Caco-2 (cell line): ENCODE measurements at regions not wholly inside any gene's neighbourhood (a gene's known extent, or its start where the extent isn't known, plus 50 kb on each side); places are given as distances from the start of the nearest gene placed in this dataset.

Experiments used
- BruUV-seq: library from RNA; stranded (reverse); fragments of 400-500 nt; replicated peaks from 2 replicates; lab custom pipeline; 2021; lab: Mats Ljungman, UMichigan
- CTCF ChIA-PET: fragments of 300-600 bp; sonication (Branson Sonifier 250); formaldehyde crosslinking; loops from one replicate; lab custom pipeline; 2022; ENCODE audit warnings: antibody characterized with exemption; lab: Charles Lee
- POLR2A ChIA-PET: fragments of 300-600 bp; sonication (Branson Sonifier 250); formaldehyde crosslinking; loops from one replicate; lab custom pipeline; 2022; ENCODE audit warnings: antibody characterized with exemption; lab: Charles Lee
- DNase-seq, 2 experiments: peaks; one replicate each; pipeline versions ENCODE4 v3.0.0 to v3.0.0-alpha.2; 2020 to 2022
- H3K27me3 ChIP-seq: replicated peaks from 2 replicates; pipeline ENCODE4 v1.6.0; 2011; ENCODE audit warnings: low read length; ENCODE audit not compliant: control insufficient read depth, insufficient read depth
- H3K36me3 ChIP-seq: 2 replicates; pipeline ENCODE4 v1.5.1; 2011; ENCODE audit warnings: low read length; ENCODE audit not compliant: control insufficient read depth, insufficient read depth
- H3K4me1 ChIP-seq: fragments of 250-450 bp; sonication (Bioruptor Pico); 2 replicates; pipeline ENCODE4 v1.5.1; 2020; ENCODE audit warnings: mild to moderate bottlenecking
- H3K4me3 ChIP-seq: 2 replicates; pipeline ENCODE4 v1.5.1; 2011; ENCODE audit warnings: low read depth, mild to moderate bottlenecking, control low read depth, low read length
- H3K9me3 ChIP-seq: fragments of 250-450 bp; sonication (Bioruptor Pico); 2 replicates; pipeline ENCODE4 v1.5.1; 2020; ENCODE audit warnings: mild to moderate bottlenecking, moderate library complexity
- H3K27ac Mint-ChIP-seq: one replicate; pipeline ENCODE4 v1.8.0; 2022; ENCODE audit warnings: mixed read lengths; ENCODE audit not compliant: unreplicated experiment
- H3K27me3 Mint-ChIP-seq: one replicate; pipeline ENCODE4 v1.8.0; 2022; ENCODE audit warnings: mixed read lengths; ENCODE audit not compliant: insufficient read depth, unreplicated experiment
- H3K36me3 Mint-ChIP-seq: one replicate; pipeline ENCODE4 v1.8.0; 2022; ENCODE audit warnings: mild to moderate bottlenecking, mixed read lengths; ENCODE audit not compliant: insufficient read depth, unreplicated experiment
- H3K4me1 Mint-ChIP-seq: one replicate; pipeline ENCODE4 v1.8.0; 2022; ENCODE audit warnings: low read depth, mixed read lengths; ENCODE audit not compliant: unreplicated experiment
- H3K4me3 Mint-ChIP-seq: one replicate; pipeline ENCODE4 v1.8.0; 2022; ENCODE audit warnings: mild to moderate bottlenecking, moderate library complexity, mixed read lengths; ENCODE audit not compliant: unreplicated experiment
- H3K9me3 Mint-ChIP-seq: one replicate; pipeline ENCODE4 v1.8.0; 2022; ENCODE audit warnings: mixed read lengths; ENCODE audit not compliant: unreplicated experiment
- intact Hi-C: fragments of 100-400 bp; cut with micrococcal nuclease; formaldehyde crosslinking; loops from one replicate; pipeline ENCODE4 v1.10.0; 2022; ENCODE audit not compliant: unreplicated experiment
- TF ChIP-seq, protein P1 (sequence below), 2 experiments: fragments of 200-600 bp in 1 of 2; IDR thresholded peaks; 1 replicate in 1 of 2; 2 replicates in 1 of 2; pipeline versions ENCODE4 v1.5.1 to v1.8.0; 2011 to 2022; ENCODE audit warnings: antibody characterized with exemption in 1 of 2, control low read depth in 1 of 2, inconsistent platforms in 1 of 2, low read depth in 1 of 2, low read length in 1 of 2, mild to moderate bottlenecking in 1 of 2, moderate library complexity in 1 of 2; ENCODE audit not compliant: insufficient read depth in 1 of 2, severe bottlenecking in 1 of 2, unreplicated experiment in 1 of 2

GRCh38 chr5:56591081-56591480 lies 224.3 kb upstream of the MAP3K1 start:
- no peak for DNase-seq
- no peak overlapping the region for H3K27ac Mint-ChIP-seq
- H3K9me3 ChIP-seq: no peaks in the 10 kb centered on the region; the same call in 1 of the 2 replicates
- BruUV-seq: no TSS peak
- no peaks in the 10 kb centered on the region for H3K36me3 ChIP-seq
- ChIA-PET POLR2A (no interaction called here), CTCF (no interaction called here)
- TF ChIP-seq, protein P1, sequence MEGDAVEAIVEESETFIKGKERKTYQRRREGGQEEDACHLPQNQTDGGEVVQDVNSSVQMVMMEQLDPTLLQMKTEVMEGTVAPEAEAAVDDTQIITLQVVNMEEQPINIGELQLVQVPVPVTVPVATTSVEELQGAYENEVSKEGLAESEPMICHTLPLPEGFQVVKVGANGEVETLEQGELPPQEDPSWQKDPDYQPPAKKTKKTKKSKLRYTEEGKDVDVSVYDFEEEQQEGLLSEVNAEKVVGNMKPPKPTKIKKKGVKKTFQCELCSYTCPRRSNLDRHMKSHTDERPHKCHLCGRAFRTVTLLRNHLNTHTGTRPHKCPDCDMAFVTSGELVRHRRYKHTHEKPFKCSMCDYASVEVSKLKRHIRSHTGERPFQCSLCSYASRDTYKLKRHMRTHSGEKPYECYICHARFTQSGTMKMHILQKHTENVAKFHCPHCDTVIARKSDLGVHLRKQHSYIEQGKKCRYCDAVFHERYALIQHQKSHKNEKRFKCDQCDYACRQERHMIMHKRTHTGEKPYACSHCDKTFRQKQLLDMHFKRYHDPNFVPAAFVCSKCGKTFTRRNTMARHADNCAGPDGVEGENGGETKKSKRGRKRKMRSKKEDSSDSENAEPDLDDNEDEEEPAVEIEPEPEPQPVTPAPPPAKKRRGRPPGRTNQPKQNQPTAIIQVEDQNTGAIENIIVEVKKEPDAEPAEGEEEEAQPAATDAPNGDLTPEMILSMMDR (IDR thresholded peaks at IDR 0.05; ENCODE audit: insufficient read depth in 1 of 2, low read depth in 1 of 2, low read length in 1 of 2, severe bottlenecking in 1 of 2, unreplicated experiment in 1 of 2): no peak
- H3K9me3 Mint-ChIP-seq: no peaks in the 10 kb centered on the region
- no peaks in the 10 kb centered on the region for H3K27me3 Mint-ChIP-seq
- no peaks in the 10 kb centered on the region for H3K27me3 ChIP-seq
- peaks cover 7% of the 10 kb centered on the region for H3K4me1 Mint-ChIP-seq
- H3K4me3 Mint-ChIP-seq: no peak overlapping the region
- H3K4me3 ChIP-seq: no peak overlapping the region
- H3K36me3 Mint-ChIP-seq: no peaks in the 10 kb centered on the region
- 0 out of 2 replicates have a peak, but pooled peaks cover 6% of the 10 kb centered on the region for H3K4me1 ChIP-seq
- intact Hi-C loops: no loop called here

DNA sequence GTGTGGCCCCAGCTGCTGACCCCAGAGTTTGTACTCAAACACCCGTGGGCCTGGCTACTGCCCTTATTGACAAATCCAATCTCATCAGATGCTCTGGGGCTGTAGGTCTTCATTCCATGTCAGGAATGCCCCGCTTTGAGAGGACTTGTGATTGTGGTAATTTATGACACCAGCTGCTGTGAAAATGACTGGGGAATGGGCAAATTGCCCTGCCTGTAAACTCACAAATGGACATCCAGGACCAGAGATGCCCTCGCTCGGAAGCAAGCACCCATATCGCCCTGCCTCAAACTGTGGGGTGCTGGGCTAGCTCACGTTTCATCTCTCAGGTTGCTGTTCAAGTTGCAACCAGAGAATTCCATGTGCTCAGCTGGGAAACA lies 225.9 kb upstream of the MAP3K1 start:
- no peaks in the 10 kb centered on the region for H3K36me3 ChIP-seq
- H3K4me3 ChIP-seq: no peak overlapping the region
- peaks cover 6% of the 10 kb centered on the region; the same call in 1 of the 2 replicates for H3K4me1 ChIP-seq
- H3K9me3 Mint-ChIP-seq: no peaks in the 10 kb centered on the region
- intact Hi-C loops: no loop called here
- peaks cover 7% of the 10 kb centered on the region for H3K4me1 Mint-ChIP-seq
- CTCF ChIA-PET: no interaction called here
- BruUV-seq: no TSS peak
- H3K36me3 Mint-ChIP-seq: no peaks in the 10 kb centered on the region
- no peak overlapping the region for H3K27ac Mint-ChIP-seq
- H3K4me3 Mint-ChIP-seq: no peak overlapping the region
- no peaks in the 10 kb centered on the region; the same call in 1 of the 2 replicates for H3K9me3 ChIP-seq
- no peaks in the 10 kb centered on the region for H3K27me3 ChIP-seq
- TF ChIP-seq, protein P1 (IDR thresholded peaks at IDR 0.05; ENCODE audit: insufficient read depth in 1 of 2, low read depth in 1 of 2, low read length in 1 of 2, severe bottlenecking in 1 of 2, unreplicated experiment in 1 of 2): no peak
- no peaks in the 10 kb centered on the region for H3K27me3 Mint-ChIP-seq
- peak in 1 of 2 experiments; percentile 45 for DNase-seq
- POLR2A ChIA-PET: no interaction called here

GRCh38 chr5:56588636-56589480 lies 226.5 kb upstream of the MAP3K1 start:
- ChIA-PET CTCF (no interaction called here), POLR2A (no interaction called here)
- Mint-ChIP-seq H3K36me3 (no peaks in the 10 kb centered on the region), H3K27me3 (no peaks in the 10 kb centered on the region), H3K27ac (no peak overlapping the region), H3K9me3 (no peaks in the 10 kb centered on the region), H3K4me3 (no peak overlapping the region), H3K4me1 (peaks cover 3% of the 10 kb centered on the region)
- TF ChIP-seq, protein P1 (IDR thresholded peaks at IDR 0.05; ENCODE audit: insufficient read depth in 1 of 2, low read depth in 1 of 2, low read length in 1 of 2, severe bottlenecking in 1 of 2, unreplicated experiment in 1 of 2): no peak
- BruUV-seq: no TSS peak
- intact Hi-C loops: no loop called here
- Histone ChIP-seq H3K27me3 (no peaks in the 10 kb centered on the region), H3K4me3 (no peak overlapping the region), H3K36me3 (no peaks in the 10 kb centered on the region), H3K9me3 (no peaks in the 10 kb centered on the region), H3K4me1 (peaks cover 6% of the 10 kb centered on the region; the same call in 1 of the 2 replicates)
- DNase-seq: no peak
